ENCODE measurements at regions not wholly inside any gene's neighbourhood (a gene's known extent, or its start where the extent isn't known, plus 50 kb on each side); places are given as distances from the start of the nearest gene placed in this dataset.

- intact Hi-C loops (cut with DNase I; ENCODE audit: low total_unique reads), result no loop called here
- no peak overlapping the region for H3K27ac ChIP-seq
- DNase-seq, result no peak
- no peaks in the 10 kb centered on the region for H3K36me3 ChIP-seq
- TF ChIP-seq POLR2A (IDR thresholded peaks at IDR 0.05) (no peak), CTCF (IDR thresholded peaks at IDR 0.05) (no peak)
- H3K4me1 ChIP-seq, result no peaks in the 10 kb centered on the region
- no peaks in the 10 kb centered on the region for H3K27me3 ChIP-seq
- H3K4me3 ChIP-seq, result no peak overlapping the region
- H3K9me3 ChIP-seq, result no peaks in the 10 kb centered on the region
Observed at GRCh38 chr20:57953638-57954037, 243.8 kb upstream of the PMEPA1 start.

- DNase-seq, result no peak
- intact Hi-C loops (cut with DNase I; ENCODE audit: low total_unique reads), result no loop called here
- Histone ChIP-seq H3K4me1 (no peaks in the 10 kb centered on the region), H3K36me3 (no peaks in the 10 kb centered on the region), H3K9me3 (no peaks in the 10 kb centered on the region), H3K4me3 (no peak overlapping the region), H3K27ac (no peak overlapping the region), H3K27me3 (no peaks in the 10 kb centered on the region)
- no peak for TF ChIP-seq POLR2A (IDR thresholded peaks at IDR 0.05)
- no peak for TF ChIP-seq CTCF (IDR thresholded peaks at IDR 0.05)
Observed at GRCh38 chr20:57952136-57952535, 242.3 kb upstream of the PMEPA1 start.

DNA sequence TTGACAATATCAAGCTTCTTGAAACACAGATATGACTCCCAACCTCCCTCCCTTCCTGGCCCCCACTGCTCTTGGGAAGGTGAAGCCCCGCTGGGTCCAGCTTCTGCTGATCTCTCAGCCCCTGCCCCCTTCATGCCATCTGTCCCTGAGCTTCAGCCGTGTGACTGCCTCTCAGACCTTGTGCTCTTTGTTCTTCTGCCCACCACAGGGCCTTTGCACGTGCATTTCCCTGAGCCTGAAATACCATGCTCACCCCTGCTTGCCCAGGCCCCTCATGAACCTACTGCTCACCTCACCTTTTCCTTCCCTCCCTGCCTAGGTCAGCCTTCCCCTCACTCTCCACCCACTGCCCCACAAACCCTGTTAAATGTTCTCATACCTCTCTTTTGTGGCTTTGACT, 241.7 kb upstream of the PMEPA1 start:
- TF ChIP-seq POLR2A (IDR thresholded peaks at IDR 0.05), result no peak
- TF ChIP-seq CTCF (IDR thresholded peaks at IDR 0.05), result no peak
- H3K27ac ChIP-seq, result no peak overlapping the region
- H3K9me3 ChIP-seq, result no peaks in the 10 kb centered on the region
- DNase-seq, result no peak
- intact Hi-C loops (cut with DNase I; ENCODE audit: low total_unique reads), result no loop called here
- H3K4me3 ChIP-seq, result no peak overlapping the region
- no peaks in the 10 kb centered on the region for H3K4me1 ChIP-seq
- no peaks in the 10 kb centered on the region for H3K36me3 ChIP-seq
- H3K27me3 ChIP-seq, result no peaks in the 10 kb centered on the region

DNA sequence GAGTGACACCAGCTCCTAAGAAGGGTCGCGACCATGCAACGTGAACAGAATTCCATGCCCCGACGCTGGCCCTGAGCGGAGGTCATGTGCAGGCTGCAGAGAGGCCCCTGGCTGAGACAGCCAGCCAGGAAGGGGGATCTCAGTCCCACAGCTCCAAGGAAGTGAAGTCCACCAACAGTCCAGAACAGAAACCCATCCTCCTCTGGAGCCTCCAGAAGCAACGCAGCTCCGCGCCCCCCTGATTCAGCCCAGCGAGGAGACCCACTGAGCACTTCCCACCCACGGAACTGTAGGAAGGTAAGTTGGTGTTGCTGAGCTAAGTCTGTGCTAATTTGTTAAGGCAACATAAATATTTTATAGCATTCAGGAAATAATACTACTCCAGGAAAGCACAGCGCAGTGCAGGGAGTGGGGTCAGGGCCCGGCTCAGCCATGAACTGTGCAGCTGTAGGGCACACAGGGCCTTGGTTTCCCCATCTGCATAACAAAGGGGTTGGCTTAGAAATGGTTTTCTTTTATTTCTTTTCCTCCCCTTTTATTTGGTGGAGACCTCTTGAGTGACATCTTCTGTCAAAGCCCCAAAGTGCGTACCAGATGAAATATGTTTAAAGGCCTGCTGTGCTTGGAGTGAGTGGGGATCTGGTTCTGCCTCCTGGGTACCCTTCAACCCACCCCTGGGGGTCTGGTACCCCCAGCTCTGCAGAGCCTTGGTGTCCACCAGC, 241.1 kb upstream of the PMEPA1 start:
- H3K9me3 ChIP-seq, result no peaks in the 10 kb centered on the region
- DNase-seq, result no peak
- H3K4me3 ChIP-seq, result no peak overlapping the region
- H3K27me3 ChIP-seq, result no peaks in the 10 kb centered on the region
- intact Hi-C loops (cut with DNase I; ENCODE audit: low total_unique reads), result no loop called here
- H3K4me1 ChIP-seq, result no peaks in the 10 kb centered on the region
- no peaks in the 10 kb centered on the region for H3K36me3 ChIP-seq
- H3K27ac ChIP-seq, result no peak overlapping the region
- TF ChIP-seq POLR2A (IDR thresholded peaks at IDR 0.05) (no peak), CTCF (IDR thresholded peaks at IDR 0.05) (no peak)

- intact Hi-C loops (cut with DNase I; ENCODE audit: low total_unique reads), result no loop called here
Observed at GRCh38 chr20:57948180-57948955, 238.6 kb upstream of the PMEPA1 start.

More at GRCh38 chr20:57948180-57948955, 238.6 kb upstream of the PMEPA1 start:
- no peaks in the 10 kb centered on the region for H3K4me1 ChIP-seq
- no peak overlapping the region for H3K4me3 ChIP-seq
- H3K36me3 ChIP-seq, result no peaks in the 10 kb centered on the region
- TF ChIP-seq CTCF (IDR thresholded peaks at IDR 0.05) (no peak), POLR2A (IDR thresholded peaks at IDR 0.05) (no peak)
- no peaks in the 10 kb centered on the region for H3K9me3 ChIP-seq
- H3K27ac ChIP-seq, result peak overlapping the region; percentile 24 to 68
- no peak for DNase-seq
- no peaks in the 10 kb centered on the region for H3K27me3 ChIP-seq

All from uterus (tissue), 3 donors.